ENCODE measurements at regions not wholly inside any gene's neighbourhood (a gene's known extent, or its start where the extent isn't known, plus 50 kb on each side); places are given as distances from the start of the nearest gene placed in this dataset.

DNA sequence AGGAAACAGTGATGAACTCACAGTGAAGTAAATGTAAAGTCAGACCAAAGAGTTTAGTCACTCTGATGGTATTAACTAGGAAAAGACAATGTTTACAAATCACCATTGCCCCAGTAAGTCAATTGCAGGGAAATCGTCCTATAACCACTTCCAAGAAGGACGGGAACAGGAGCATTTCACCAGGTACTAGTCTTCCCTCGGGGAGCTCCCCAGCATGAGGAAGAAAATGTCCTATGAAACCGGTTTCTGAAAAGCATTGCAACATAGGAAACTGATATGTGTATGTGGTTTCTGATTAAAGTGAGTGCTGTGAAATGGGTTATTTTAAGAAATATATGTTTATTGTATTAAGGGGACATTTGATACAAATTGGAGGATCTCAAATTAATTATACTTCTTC lies 626.7 kb upstream of the ADAMTS16 start:
- Histone ChIP-seq H3K9ac (ENCODE audit: low read length) (no peak overlapping the region), H3K27me3 (ENCODE audit: control insufficient read depth in 1 of 2, insufficient read depth in 2 of 2, low read length in 2 of 2) (no peaks in the 10 kb centered on the region), H3K27ac (ENCODE audit: low read depth, low read length) (no peak overlapping the region), H3K36me3 (ENCODE audit: insufficient read depth, low read length) (no peaks in the 10 kb centered on the region), H3K4me3 (ENCODE audit: low read depth in 1 of 2, low read length in 2 of 2) (no peak overlapping the region), H3K4me1 (ENCODE audit: insufficient read depth, low read length) (no peaks in the 10 kb centered on the region), H3K9me3 (ENCODE audit: low read length) (no peaks in the 10 kb centered on the region)

DNA sequence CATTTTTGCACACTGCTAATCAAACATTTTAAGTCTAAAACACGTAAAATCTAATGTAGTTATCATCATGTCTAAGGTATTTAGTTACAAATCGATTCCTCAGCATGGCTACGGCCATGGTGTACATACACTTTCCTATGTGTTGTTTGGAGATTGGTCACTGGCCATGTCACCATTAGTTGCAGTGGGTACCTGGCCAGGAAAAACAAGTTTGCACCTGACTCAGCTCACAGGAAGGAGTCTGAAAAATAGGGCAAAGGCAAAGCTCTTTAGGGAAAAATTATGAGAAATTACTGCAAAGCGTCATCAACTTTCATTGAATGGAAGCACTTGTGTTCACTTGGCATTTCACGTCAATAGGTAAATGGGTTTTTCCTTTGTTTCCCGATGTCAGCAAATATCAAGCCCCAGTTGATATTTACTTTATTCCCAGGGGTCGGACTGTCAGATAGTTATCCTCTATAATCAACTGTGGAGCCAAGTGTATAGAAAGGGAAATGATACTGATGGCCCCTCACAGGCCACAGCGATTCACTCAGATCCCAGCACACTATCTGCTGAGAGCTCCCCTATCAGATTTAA lies 626.0 kb upstream of the ADAMTS16 start:
- Histone ChIP-seq H3K4me3 (ENCODE audit: low read depth in 1 of 2, low read length in 2 of 2) (no peak overlapping the region), H3K36me3 (ENCODE audit: insufficient read depth, low read length) (no peaks in the 10 kb centered on the region), H3K9ac (ENCODE audit: low read length) (no peak overlapping the region), H3K27me3 (ENCODE audit: control insufficient read depth in 1 of 2, insufficient read depth in 2 of 2, low read length in 2 of 2) (no peaks in the 10 kb centered on the region), H3K9me3 (ENCODE audit: low read length) (no peaks in the 10 kb centered on the region), H3K27ac (ENCODE audit: low read depth, low read length) (no peak overlapping the region), H3K4me1 (ENCODE audit: insufficient read depth, low read length) (no peaks in the 10 kb centered on the region)

DNA sequence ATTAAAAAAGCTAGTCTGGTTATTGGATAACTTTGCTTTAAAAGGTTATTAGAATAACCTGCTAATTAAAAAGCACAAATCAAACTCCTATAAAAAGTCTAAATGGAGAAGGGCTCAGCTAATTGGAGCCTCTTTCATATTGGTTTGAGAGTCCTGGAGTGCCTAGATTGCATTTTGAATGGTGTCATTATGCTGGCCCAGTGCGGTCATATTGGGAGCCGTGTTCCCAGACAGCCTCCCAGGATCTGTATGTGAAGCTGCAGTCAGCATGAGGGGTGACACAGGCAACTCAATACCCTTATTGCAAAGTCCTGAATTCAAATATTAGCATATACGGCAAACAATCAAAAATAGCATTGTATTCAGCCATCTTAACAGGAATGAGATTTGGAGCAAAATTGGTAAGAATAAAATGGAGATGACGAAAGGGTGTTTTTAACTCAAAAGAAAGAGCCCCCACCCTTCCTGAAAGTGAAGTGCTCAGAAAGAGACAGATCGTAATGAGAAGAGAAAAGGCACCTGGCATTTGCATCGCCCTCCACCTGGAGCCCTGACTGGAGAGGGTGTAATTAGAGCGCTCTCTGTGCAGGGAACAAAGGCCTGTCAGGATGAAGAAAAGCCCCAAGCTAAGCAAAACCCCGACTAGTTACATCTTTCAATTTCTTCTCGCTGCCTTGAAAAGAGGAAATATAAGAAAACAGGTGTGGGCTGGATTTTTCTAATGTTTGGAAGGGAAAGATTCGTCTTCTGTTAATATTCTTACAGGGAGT lies 621.0 kb upstream of the ADAMTS16 start:
- Histone ChIP-seq H3K4me3 (ENCODE audit: low read depth in 1 of 2, low read length in 2 of 2) (no peak overlapping the region), H3K9ac (ENCODE audit: low read length) (no peak overlapping the region), H3K27me3 (ENCODE audit: control insufficient read depth in 1 of 2, insufficient read depth in 2 of 2, low read length in 2 of 2) (no peaks in the 10 kb centered on the region), H3K36me3 (ENCODE audit: insufficient read depth, low read length) (no peaks in the 10 kb centered on the region), H3K9me3 (ENCODE audit: low read length) (no peaks in the 10 kb centered on the region), H3K27ac (ENCODE audit: low read depth, low read length) (no peak overlapping the region), H3K4me1 (ENCODE audit: insufficient read depth, low read length) (no peaks in the 10 kb centered on the region)

DNA sequence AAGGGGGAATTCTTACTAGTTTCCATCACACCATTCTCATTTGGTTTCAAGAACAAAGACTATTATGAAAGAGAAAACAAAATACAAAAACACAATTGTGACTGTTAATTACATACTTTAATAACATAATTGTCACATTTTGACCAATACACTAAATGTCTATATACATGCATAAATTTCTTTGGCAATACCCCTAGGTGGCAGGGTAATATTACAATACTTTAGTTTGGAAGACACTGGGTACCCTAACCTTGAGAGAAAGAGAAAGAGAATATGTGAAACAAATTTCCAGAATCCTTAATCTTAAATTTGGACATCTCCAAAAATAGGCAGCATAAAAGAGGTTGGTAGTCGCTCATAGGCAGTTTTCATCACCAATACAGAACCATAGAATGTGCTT lies 619.6 kb upstream of the ADAMTS16 start:
- H3K4me3 ChIP-seq (ENCODE audit: low read depth in 1 of 2, low read length in 2 of 2) = no peak overlapping the region
- no peaks in the 10 kb centered on the region for H3K4me1 ChIP-seq (ENCODE audit: insufficient read depth, low read length)
- H3K9me3 ChIP-seq (ENCODE audit: low read length) = no peaks in the 10 kb centered on the region
- H3K27me3 ChIP-seq (ENCODE audit: control insufficient read depth in 1 of 2, insufficient read depth in 2 of 2, low read length in 2 of 2) = no peaks in the 10 kb centered on the region
- no peak overlapping the region for H3K9ac ChIP-seq (ENCODE audit: low read length)
- H3K27ac ChIP-seq (ENCODE audit: low read depth, low read length) = no peak overlapping the region
- no peaks in the 10 kb centered on the region for H3K36me3 ChIP-seq (ENCODE audit: insufficient read depth, low read length)

DNA sequence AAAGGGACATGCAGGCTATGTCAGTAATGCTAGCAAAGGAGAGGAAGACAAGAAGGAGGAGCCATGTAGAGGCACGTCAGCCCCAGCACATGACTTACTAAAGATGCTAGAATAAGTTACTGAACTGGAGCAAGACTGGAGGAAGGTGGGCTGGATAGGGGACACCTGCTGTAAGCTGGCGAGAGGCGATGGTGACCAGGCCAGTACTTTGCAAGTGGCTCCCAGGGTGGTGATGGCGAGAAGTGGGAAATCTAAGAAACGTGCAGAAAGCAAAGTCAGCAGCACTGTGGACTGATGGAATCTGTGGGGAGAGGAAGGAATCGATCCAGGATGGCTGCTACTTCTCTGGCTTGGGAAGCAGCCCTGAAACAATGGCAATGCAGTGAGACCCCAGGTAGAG lies 617.1 kb upstream of the ADAMTS16 start:
- H3K36me3 ChIP-seq (ENCODE audit: insufficient read depth, low read length) = no peaks in the 10 kb centered on the region
- H3K27me3 ChIP-seq (ENCODE audit: control insufficient read depth in 1 of 2, insufficient read depth in 2 of 2, low read length in 2 of 2) = no peaks in the 10 kb centered on the region

DNA sequence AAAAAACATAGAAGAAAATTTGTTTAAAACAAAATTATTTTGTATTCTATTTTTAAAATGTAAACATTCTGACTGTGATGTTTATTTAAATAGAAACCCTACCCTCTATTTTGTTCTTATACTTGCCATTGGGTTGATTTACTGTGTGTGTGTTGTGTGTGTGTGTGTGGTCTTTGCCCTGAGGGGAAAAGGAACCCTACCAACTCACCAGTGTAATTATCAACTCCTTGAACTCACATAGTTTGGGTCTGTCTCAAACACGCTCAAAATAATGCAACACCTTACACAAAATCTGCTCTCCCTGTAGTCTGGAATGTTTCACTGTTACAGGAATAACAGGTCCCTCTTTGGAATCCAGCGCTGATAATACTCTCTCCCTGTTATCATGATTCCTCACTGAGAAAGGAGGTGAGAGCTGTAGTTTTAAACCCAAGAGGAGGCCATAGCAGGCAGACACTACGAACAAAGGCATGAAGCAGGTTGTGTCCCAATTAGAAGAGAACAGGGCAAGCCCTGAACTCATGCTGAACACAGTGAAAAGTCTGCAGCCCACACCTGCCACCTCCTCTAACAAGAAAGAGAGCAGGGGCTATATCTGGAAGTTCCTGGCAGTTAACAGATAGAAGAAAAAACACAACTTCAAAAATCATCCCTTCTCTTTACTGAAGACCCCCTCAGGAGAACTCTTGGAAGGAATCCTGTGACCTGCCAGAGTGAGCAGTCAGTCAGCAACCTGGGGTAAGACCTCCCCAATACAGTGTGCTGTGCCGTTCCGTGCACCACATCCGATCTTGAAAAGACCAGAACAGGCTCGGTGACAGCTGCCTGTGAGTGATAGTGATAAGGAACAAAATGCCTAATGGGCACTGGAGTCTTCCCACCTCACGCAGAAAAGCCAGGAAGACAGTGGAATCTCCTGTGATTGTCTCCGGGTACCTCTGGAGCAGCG lies 608.1 kb upstream of the ADAMTS16 start:
- H3K36me3 ChIP-seq (ENCODE audit: insufficient read depth, low read length) = no peaks in the 10 kb centered on the region
- H3K27me3 ChIP-seq (ENCODE audit: control insufficient read depth in 1 of 2, insufficient read depth in 2 of 2, low read length in 2 of 2) = no peaks in the 10 kb centered on the region
- no peak overlapping the region for H3K27ac ChIP-seq (ENCODE audit: low read depth, low read length)
- no peaks in the 10 kb centered on the region for H3K4me1 ChIP-seq (ENCODE audit: insufficient read depth, low read length)
- no peaks in the 10 kb centered on the region for H3K9me3 ChIP-seq (ENCODE audit: low read length)
- no peak overlapping the region for H3K4me3 ChIP-seq (ENCODE audit: low read depth in 1 of 2, low read length in 2 of 2)
- no peak overlapping the region for H3K9ac ChIP-seq (ENCODE audit: low read length)

More for the DNA sequence above, 617.1 kb upstream of the ADAMTS16 start:
- Histone ChIP-seq H3K4me1 (ENCODE audit: insufficient read depth, low read length) (no peaks in the 10 kb centered on the region), H3K9ac (ENCODE audit: low read length) (no peak overlapping the region), H3K4me3 (ENCODE audit: low read depth in 1 of 2, low read length in 2 of 2) (no peak overlapping the region), H3K9me3 (ENCODE audit: low read length) (no peaks in the 10 kb centered on the region), H3K27ac (ENCODE audit: low read depth, low read length) (no peak overlapping the region)

DNA sequence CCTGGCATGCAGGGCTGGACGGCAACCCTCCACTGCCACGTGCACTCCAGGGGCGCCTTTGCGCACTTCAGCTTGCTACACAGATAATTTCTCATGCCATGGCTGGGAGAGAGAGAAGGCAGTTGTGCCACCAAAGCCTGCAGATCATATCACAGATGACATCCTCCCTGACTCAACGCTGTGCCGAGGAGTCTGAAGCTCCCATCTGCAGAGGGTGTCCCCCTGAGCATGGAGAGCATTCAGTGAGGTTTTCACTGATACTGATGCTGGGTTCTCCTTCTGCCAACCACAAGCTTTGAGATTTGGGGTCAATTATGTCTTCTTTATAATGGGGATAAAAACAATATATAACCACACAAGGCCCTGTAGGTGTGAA lies 607.4 kb upstream of the ADAMTS16 start:
- no peak overlapping the region for H3K4me3 ChIP-seq (ENCODE audit: low read depth in 1 of 2, low read length in 2 of 2)
- H3K27me3 ChIP-seq (ENCODE audit: control insufficient read depth in 1 of 2, insufficient read depth in 2 of 2, low read length in 2 of 2) = no peaks in the 10 kb centered on the region
- no peak overlapping the region for H3K27ac ChIP-seq (ENCODE audit: low read depth, low read length)
- H3K4me1 ChIP-seq (ENCODE audit: insufficient read depth, low read length) = no peaks in the 10 kb centered on the region
- no peak overlapping the region for H3K9ac ChIP-seq (ENCODE audit: low read length)
- H3K9me3 ChIP-seq (ENCODE audit: low read length) = no peaks in the 10 kb centered on the region
- H3K36me3 ChIP-seq (ENCODE audit: insufficient read depth, low read length) = no peaks in the 10 kb centered on the region

DNA sequence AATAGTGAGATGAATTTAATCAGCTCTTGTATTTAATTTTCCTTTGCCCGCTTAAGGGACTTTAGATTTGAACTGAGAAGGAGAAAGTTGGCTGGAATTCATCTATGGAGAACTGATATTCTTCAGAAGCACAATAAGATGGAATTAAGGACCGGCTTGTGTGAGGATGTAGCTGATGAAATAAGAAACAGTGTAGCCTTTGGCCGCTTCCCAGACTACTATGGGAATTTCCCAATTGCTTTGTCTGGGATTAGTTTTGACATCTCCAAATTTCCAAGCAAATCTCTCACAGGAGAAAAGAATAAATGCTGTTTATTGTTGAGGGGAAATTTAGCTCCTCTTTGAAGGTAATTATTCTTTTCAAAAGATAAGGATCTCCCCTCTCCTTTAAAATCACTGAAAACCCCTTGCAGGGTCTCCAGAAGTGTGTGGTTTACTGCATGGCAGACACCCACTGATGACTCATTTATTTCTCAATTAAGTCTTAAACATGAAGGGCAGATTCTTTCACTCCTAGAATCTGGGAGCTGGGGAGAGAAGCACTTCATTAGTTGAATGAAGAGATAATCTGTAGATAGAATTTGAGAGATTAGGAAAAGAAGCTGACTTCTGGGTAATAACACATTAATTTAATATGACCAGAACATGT lies 606.5 kb upstream of the ADAMTS16 start:
- Histone ChIP-seq H3K9ac (ENCODE audit: low read length) (no peak overlapping the region), H3K9me3 (ENCODE audit: low read length) (no peaks in the 10 kb centered on the region), H3K4me1 (ENCODE audit: insufficient read depth, low read length) (no peaks in the 10 kb centered on the region), H3K27ac (ENCODE audit: low read depth, low read length) (no peak overlapping the region), H3K36me3 (ENCODE audit: insufficient read depth, low read length) (no peaks in the 10 kb centered on the region), H3K4me3 (ENCODE audit: low read depth in 1 of 2, low read length in 2 of 2) (no peak overlapping the region), H3K27me3 (ENCODE audit: control insufficient read depth in 1 of 2, insufficient read depth in 2 of 2, low read length in 2 of 2) (no peaks in the 10 kb centered on the region)

DNA sequence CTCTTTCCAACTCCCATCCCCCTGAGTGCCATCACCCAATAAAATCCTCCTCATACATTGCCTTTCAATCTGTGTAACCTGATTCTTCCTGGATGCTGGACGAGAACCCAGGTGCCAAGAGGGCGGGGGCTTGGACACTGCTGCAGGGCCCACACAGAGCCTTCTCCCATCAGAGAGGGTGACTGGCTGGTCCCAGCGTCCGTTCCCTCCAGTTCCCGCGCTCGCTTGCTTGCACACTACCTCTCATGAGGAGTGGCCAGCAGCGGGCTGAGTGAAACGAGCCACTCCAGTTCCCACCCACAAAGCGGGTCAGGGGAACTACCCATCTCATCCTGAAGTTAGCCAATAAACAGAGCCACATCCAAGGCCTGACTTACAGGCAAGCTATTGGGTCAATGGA lies 602.6 kb upstream of the ADAMTS16 start:
- Histone ChIP-seq H3K36me3 (ENCODE audit: insufficient read depth, low read length) (no peaks in the 10 kb centered on the region), H3K9ac (ENCODE audit: low read length) (no peak overlapping the region)

DNA sequence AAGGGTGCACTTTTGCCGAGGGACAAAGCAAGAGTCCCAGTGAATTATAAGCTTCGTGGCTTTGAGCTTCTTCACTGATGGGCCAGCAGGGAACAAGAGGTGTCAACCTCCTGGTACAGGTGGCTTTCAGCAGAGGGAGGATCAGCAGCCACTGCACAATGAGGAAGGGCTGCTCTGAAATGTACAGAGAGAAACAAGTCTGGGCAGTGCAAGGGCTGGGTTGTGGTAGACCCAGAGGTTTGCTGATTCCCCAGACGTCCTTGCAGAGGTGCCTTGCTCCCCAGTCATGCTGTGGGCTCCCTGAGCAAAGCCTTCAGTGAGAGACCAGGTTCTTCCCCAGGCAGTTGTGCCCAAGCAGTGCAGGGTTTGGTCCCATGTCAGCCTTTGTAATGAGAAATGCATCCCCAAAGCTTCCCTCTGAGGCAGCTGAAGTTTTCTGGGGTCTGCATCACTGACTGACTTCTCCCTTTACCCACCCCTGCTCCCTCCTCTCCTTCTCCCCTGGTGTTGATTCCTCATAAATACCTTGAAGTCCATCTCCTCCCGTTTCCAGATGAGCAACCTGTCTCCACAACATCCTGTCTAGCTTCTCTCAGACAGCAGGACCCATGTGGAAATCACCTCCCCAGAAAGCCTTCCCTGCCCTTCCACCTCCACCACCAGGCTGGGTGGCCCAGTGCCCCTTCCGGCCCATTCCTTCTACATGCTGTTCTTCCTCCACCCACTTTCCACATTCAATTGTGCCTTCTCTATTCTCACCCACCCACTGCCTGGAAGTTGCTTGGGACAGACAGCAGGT lies 599.6 kb upstream of the ADAMTS16 start:
- H3K27ac ChIP-seq (ENCODE audit: low read depth, low read length) = no peak overlapping the region

More for the DNA sequence above, 602.6 kb upstream of the ADAMTS16 start:
- H3K27ac ChIP-seq (ENCODE audit: low read depth, low read length) = no peak overlapping the region
- H3K27me3 ChIP-seq (ENCODE audit: control insufficient read depth in 1 of 2, insufficient read depth in 2 of 2, low read length in 2 of 2) = no peaks in the 10 kb centered on the region
- H3K4me3 ChIP-seq (ENCODE audit: low read depth in 1 of 2, low read length in 2 of 2) = no peak overlapping the region
- no peaks in the 10 kb centered on the region for H3K9me3 ChIP-seq (ENCODE audit: low read length)
- no peaks in the 10 kb centered on the region for H3K4me1 ChIP-seq (ENCODE audit: insufficient read depth, low read length)

More for the DNA sequence above, 599.6 kb upstream of the ADAMTS16 start:
- Histone ChIP-seq H3K4me1 (ENCODE audit: insufficient read depth, low read length) (no peaks in the 10 kb centered on the region), H3K4me3 (ENCODE audit: low read depth in 1 of 2, low read length in 2 of 2) (no peak overlapping the region), H3K9ac (ENCODE audit: low read length) (no peak overlapping the region), H3K27me3 (ENCODE audit: control insufficient read depth in 1 of 2, insufficient read depth in 2 of 2, low read length in 2 of 2) (no peaks in the 10 kb centered on the region), H3K36me3 (ENCODE audit: insufficient read depth, low read length) (no peaks in the 10 kb centered on the region), H3K9me3 (ENCODE audit: low read length) (no peaks in the 10 kb centered on the region)

Data from muscle layer of colon (tissue), 2 donors.